Endothelial cell of umbilical vein (primary cell): ENCODE measurements at regions not wholly inside any gene's neighbourhood (a gene's known extent, or its start where the extent isn't known, plus 50 kb on each side); places are given as distances from the start of the nearest gene placed in this dataset.

ENCODE experiments used
- BruUV-seq: library from RNA; stranded (reverse); fragments of 400-500 nt; replicated peaks from 2 replicates; lab custom pipeline; 2021; lab: Mats Ljungman, UMichigan
- CTCF ChIA-PET: fragments of 300-600, 350-600 bp; sonication (Branson Sonifier 250); formaldehyde crosslinking; loops from one replicate; lab custom pipeline; 2021; ENCODE audit warnings: antibody characterized with exemption, inconsistent platforms; lab: Charles Lee
- POLR2A ChIA-PET: fragments of 300-600, 350-600 bp; sonication (Branson Sonifier 250); formaldehyde crosslinking; loops from one replicate; lab custom pipeline; 2021; ENCODE audit warnings: antibody characterized with exemption, inconsistent platforms; lab: Charles Lee
- DNase-seq: peaks from one replicate; pipeline ENCODE4 v3.0.0-alpha.2; 2011; ENCODE audit warnings: low read depth, low spot score
- FAIRE-seq: peaks from 2 replicates; lab custom pipeline; 2011; peaks lifted over from hg19 to GRCh38; lab: Jason Lieb, UNC
- H2AFZ ChIP-seq: 2 replicates; pipeline ENCODE4 v1.6.0; 2012; ENCODE audit warnings: low read depth, low read length, control low read depth, inconsistent platforms
- H3K27ac ChIP-seq: 2 replicates; pipeline ENCODE4 v1.5.1; 2011; ENCODE audit warnings: low read depth, mild to moderate bottlenecking, control low read depth, low read length, moderate library complexity; ENCODE audit not compliant: insufficient read depth
- H3K27me3 ChIP-seq, 2 experiments: 2 replicates each; pipeline versions ENCODE4 v1.6.0 to v1.6.1; 2011; ENCODE audit warnings: low read length in 2 of 2, mixed read lengths in 1 of 2; ENCODE audit not compliant: control insufficient read depth in 2 of 2, insufficient read depth in 2 of 2
- H3K36me3 ChIP-seq, 2 experiments: 2 replicates in 1 of 2; 3 replicates in 1 of 2; pipeline ENCODE4 v1.5.1; 2011; ENCODE audit warnings: low read length in 2 of 2, mild to moderate bottlenecking in 1 of 2, moderate library complexity in 1 of 2; ENCODE audit not compliant: control insufficient read depth in 2 of 2, insufficient read depth in 2 of 2; ENCODE audit errors: extremely low read depth in 1 of 2
- H3K4me1 ChIP-seq: 3 replicates; pipeline ENCODE4 v1.5.1; 2011; ENCODE audit warnings: mild to moderate bottlenecking, low read length; ENCODE audit not compliant: control insufficient read depth, insufficient read depth; ENCODE audit errors: extremely low read depth
- H3K4me2 ChIP-seq: 2 replicates; pipeline ENCODE4 v1.6.1; 2011; ENCODE audit warnings: low read length, control low read depth, mixed read lengths; ENCODE audit not compliant: insufficient read depth
- H3K4me3 ChIP-seq, 3 experiments: fragments of 200-600 bp in 1 of 3; sonication (generic), shearing (Covaris generic) in 1 of 3; replicated peaks in 1 of 3; 2 replicates each; pipeline ENCODE4 v1.5.1; 2011 to 2016; ENCODE audit warnings: control low read depth in 3 of 3, low read length in 3 of 3, mild to moderate bottlenecking in 2 of 3, inconsistent platforms in 1 of 3, low read depth in 1 of 3, moderate library complexity in 1 of 3; ENCODE audit not compliant: insufficient read depth in 1 of 3
- H3K79me2 ChIP-seq: 2 replicates; pipeline ENCODE4 v1.6.0; 2012; ENCODE audit warnings: low read length, inconsistent platforms; ENCODE audit not compliant: control insufficient read depth, insufficient read depth
- H3K9ac ChIP-seq: replicated peaks from 2 replicates; pipeline ENCODE3; 2011; ENCODE audit warnings: low read length, control low read depth; ENCODE audit not compliant: insufficient read depth; ENCODE audit errors: extremely low read depth
- H3K9me1 ChIP-seq: replicated peaks from 3 replicates; pipeline ENCODE4 v1.6.0; 2011; ENCODE audit warnings: mild to moderate bottlenecking, low read length; ENCODE audit not compliant: control insufficient read depth, insufficient read depth; ENCODE audit errors: extremely low read depth
- H3K9me3 ChIP-seq: replicated peaks from 2 replicates; pipeline ENCODE4 v1.5.1; 2012; ENCODE audit warnings: low read length, inconsistent platforms; ENCODE audit not compliant: control insufficient read depth, insufficient read depth
- H4K20me1 ChIP-seq: replicated peaks from 2 replicates; pipeline ENCODE3; 2011; ENCODE audit warnings: mild to moderate bottlenecking, low read length; ENCODE audit not compliant: control insufficient read depth, insufficient read depth; ENCODE audit errors: extremely low read depth
- EZH2 ChIP-seq: IDR thresholded peaks from 2 replicates; pipeline ENCODE4 v1.6.1; 2012; ENCODE audit warnings: borderline replicate concordance, low read depth, mild to moderate bottlenecking, moderate library complexity, low read length, inconsistent platforms; ENCODE audit not compliant: severe bottlenecking
- FOS ChIP-seq: IDR thresholded peaks from 2 replicates; pipeline ENCODE4 v1.6.1; 2011; ENCODE audit warnings: mild to moderate bottlenecking, low read length, moderate library complexity, borderline replicate concordance; ENCODE audit not compliant: insufficient read depth
- GATA2 ChIP-seq: IDR thresholded peaks from 2 replicates; pipeline ENCODE4 v1.7.0; 2011; ENCODE audit warnings: low read depth, mild to moderate bottlenecking, moderate library complexity, mixed read lengths, low read length; ENCODE audit not compliant: insufficient read length, insufficient read depth
- JUN ChIP-seq: IDR thresholded peaks from 2 replicates; pipeline ENCODE4 v1.6.1; 2011; ENCODE audit warnings: borderline replicate concordance, low read depth; ENCODE audit not compliant: insufficient read length, insufficient read depth
- MYC ChIP-seq: IDR thresholded peaks from one replicate; pipeline ENCODE4 v1.6.1; 2011; ENCODE audit warnings: mild to moderate bottlenecking, low read depth, low read length
- POLR2A ChIP-seq: IDR thresholded peaks from 2 replicates; pipeline ENCODE4 v1.6.1; 2012; ENCODE audit warnings: low read depth, mild to moderate bottlenecking, control low read depth, low read length
- POLR2AphosphoS5 ChIP-seq: IDR thresholded peaks from 2 replicates; pipeline ENCODE4 v1.6.1; 2012; ENCODE audit warnings: low read depth, mild to moderate bottlenecking, control low read depth, low read length, moderate library complexity; ENCODE audit not compliant: insufficient read depth
- dilution Hi-C: fragments of 300-500 bp; cut with MboI; formaldehyde crosslinking; loops from one replicate; pipeline ENCODE4 v1.15.0; 2019; ENCODE audit warnings: low sequenced_read_pairs; ENCODE audit not compliant: extremely low pct_ligation_motif_present
- intact Hi-C: fragments of 100-400 bp; cut with micrococcal nuclease; formaldehyde crosslinking; loops from one replicate; pipeline ENCODE4 v1.10.0; 2022
- TF ChIP-seq, protein P1 (sequence below), 2 donors: IDR thresholded peaks; 1 replicate in 1 of 2; 2 replicates in 1 of 2; pipeline ENCODE4 v1.5.1; 2011; ENCODE audit warnings: low read length in 2 of 2, mild to moderate bottlenecking in 2 of 2, moderate library complexity in 2 of 2, control low read depth in 1 of 2, inconsistent platforms in 1 of 2, low read depth in 1 of 2; ENCODE audit not compliant: insufficient read depth in 1 of 2; ENCODE audit errors: extremely low read depth in 1 of 2
- TF ChIP-seq, protein P2 (sequence below): IDR thresholded peaks from 2 replicates; pipeline ENCODE4 v1.6.1; 2011; ENCODE audit not compliant: insufficient read depth, insufficient read length

DNA sequence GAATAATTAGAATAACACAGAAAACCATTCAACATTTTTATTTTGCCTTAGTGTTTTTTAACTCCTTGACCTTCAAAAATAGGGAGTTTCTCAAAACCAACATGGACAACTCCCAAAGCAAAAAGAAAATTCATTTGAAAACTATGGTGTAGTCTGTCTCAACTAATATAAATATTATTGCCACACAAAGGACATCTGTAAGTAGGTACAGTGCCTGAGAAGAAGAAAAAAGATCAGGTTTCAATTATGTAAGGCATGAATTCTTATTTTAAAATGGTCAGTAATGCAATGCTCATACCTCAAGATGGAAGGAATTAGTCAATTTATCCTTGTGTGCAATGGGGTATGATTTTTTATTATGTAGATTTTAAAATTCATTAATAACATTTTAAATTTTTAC is 109.6 kb upstream of the CNTLN start:
- H3K36me3 ChIP-seq: no peaks in the 10 kb centered on the region
- dilution Hi-C loops: no loop called here
- TF ChIP-seq GATA2: no peak
- TF ChIP-seq EZH2: no peak
- TF ChIP-seq, protein P1, sequence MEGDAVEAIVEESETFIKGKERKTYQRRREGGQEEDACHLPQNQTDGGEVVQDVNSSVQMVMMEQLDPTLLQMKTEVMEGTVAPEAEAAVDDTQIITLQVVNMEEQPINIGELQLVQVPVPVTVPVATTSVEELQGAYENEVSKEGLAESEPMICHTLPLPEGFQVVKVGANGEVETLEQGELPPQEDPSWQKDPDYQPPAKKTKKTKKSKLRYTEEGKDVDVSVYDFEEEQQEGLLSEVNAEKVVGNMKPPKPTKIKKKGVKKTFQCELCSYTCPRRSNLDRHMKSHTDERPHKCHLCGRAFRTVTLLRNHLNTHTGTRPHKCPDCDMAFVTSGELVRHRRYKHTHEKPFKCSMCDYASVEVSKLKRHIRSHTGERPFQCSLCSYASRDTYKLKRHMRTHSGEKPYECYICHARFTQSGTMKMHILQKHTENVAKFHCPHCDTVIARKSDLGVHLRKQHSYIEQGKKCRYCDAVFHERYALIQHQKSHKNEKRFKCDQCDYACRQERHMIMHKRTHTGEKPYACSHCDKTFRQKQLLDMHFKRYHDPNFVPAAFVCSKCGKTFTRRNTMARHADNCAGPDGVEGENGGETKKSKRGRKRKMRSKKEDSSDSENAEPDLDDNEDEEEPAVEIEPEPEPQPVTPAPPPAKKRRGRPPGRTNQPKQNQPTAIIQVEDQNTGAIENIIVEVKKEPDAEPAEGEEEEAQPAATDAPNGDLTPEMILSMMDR (IDR thresholded peaks at IDR 0.05; ENCODE audit: extremely low read depth in 1 of 2, insufficient read depth in 1 of 2, low read depth in 1 of 2, low read length in 2 of 2): no peak
- no peak for TF ChIP-seq POLR2AphosphoS5
- TF ChIP-seq JUN: no peak
- TF ChIP-seq POLR2A: no peak
- no peak for TF ChIP-seq MYC
- TF ChIP-seq, protein P2, sequence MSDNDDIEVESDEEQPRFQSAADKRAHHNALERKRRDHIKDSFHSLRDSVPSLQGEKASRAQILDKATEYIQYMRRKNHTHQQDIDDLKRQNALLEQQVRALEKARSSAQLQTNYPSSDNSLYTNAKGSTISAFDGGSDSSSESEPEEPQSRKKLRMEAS: no peak
- no peak for TF ChIP-seq FOS
- H4K20me1 ChIP-seq: no peaks in the 10 kb centered on the region
- no peak overlapping the region for H2AFZ ChIP-seq
- no peaks in the 10 kb centered on the region for H3K4me1 ChIP-seq
- H3K9me1 ChIP-seq: no peaks in the 10 kb centered on the region
- BruUV-seq: no TSS peak
- H3K4me2 ChIP-seq: no peak overlapping the region
- FAIRE-seq (no peak), DNase-seq (no peak)
- no peaks in the 10 kb centered on the region for H3K9me3 ChIP-seq
- intact Hi-C loops: no loop called here
- CTCF ChIA-PET: interaction anchor here (0.9 kb wide), 1 partner anchor 22 kb away, joined by 3 read pairs; no protein-coding TSS in a partner anchor
- POLR2A ChIA-PET: no interaction called here
- no peaks in the 10 kb centered on the region for H3K27me3 ChIP-seq
- H3K79me2 ChIP-seq: no peaks in the 10 kb centered on the region
- H3K27ac ChIP-seq: no peak overlapping the region
- H3K9ac ChIP-seq: no peak overlapping the region
- H3K4me3 ChIP-seq: no peak overlapping the region
